KMS-11 (cell line): ENCODE measurements at regions not wholly inside any gene's neighbourhood (a gene's known extent, or its start where the extent isn't known, plus 50 kb on each side); places are given as distances from the start of the nearest gene placed in this dataset.

ENCODE experiments used
- H2AFZ ChIP-seq: fragments of 200-600 bp; sonication (generic); 2 replicates; pipeline ENCODE4 v1.6.1; 2016; ENCODE audit warnings: antibody characterized with exemption, mixed run types, low read depth
- H3K27ac ChIP-seq: fragments of 200-600 bp; sonication (generic); 2 replicates; pipeline ENCODE4 v1.6.1; 2016; ENCODE audit warnings: mild to moderate bottlenecking, mixed run types
- H3K27me3 ChIP-seq: fragments of 200-600 bp; sonication (generic); 2 replicates; pipeline ENCODE4 v1.6.1; 2017; ENCODE audit warnings: mild to moderate bottlenecking, low read depth, mixed run types, moderate library complexity; ENCODE audit not compliant: insufficient read depth
- H3K36me3 ChIP-seq: fragments of 200-600 bp; sonication (generic); 2 replicates; pipeline ENCODE4 v1.6.1; 2017; ENCODE audit warnings: mild to moderate bottlenecking, mixed run types; ENCODE audit not compliant: insufficient read depth
- H3K4me1 ChIP-seq: fragments of 200-600 bp; sonication (generic); 2 replicates; pipeline ENCODE4 v1.6.1; 2016; ENCODE audit warnings: mild to moderate bottlenecking, low read depth, mixed run types; ENCODE audit not compliant: poor library complexity, severe bottlenecking
- H3K4me2 ChIP-seq: fragments of 200-600 bp; sonication (generic); 2 replicates; pipeline ENCODE4 v1.7.0; 2016; ENCODE audit warnings: mild to moderate bottlenecking, mixed run types
- H3K4me3 ChIP-seq: fragments of 200-600 bp; sonication (generic); IDR thresholded peaks from 2 replicates; pipeline ENCODE4 v1.6.1; 2017; ENCODE audit warnings: low read depth, low read length, mixed read lengths; ENCODE audit not compliant: insufficient read depth
- H3K79me2 ChIP-seq: fragments of 200-600 bp; sonication (generic); 2 replicates; pipeline ENCODE4 v1.6.1; 2016; ENCODE audit warnings: low read depth, mixed run types; ENCODE audit not compliant: insufficient read depth
- H3K9ac ChIP-seq: fragments of 200-600 bp; sonication (generic); 2 replicates; pipeline ENCODE4 v1.6.1; 2016; ENCODE audit warnings: mild to moderate bottlenecking, mixed run types
- H4K20me1 ChIP-seq: fragments of 200-600 bp; sonication (generic); 2 replicates; pipeline ENCODE4 v1.6.1; 2016; ENCODE audit warnings: mild to moderate bottlenecking, mixed run types; ENCODE audit not compliant: insufficient read depth
- CTCF ChIP-seq: fragments of 200-600 bp; sonication (generic); conservative IDR thresholded peaks from 2 replicates; pipeline ENCODE4 v1.6.1; 2017; ENCODE audit warnings: low read depth, mild to moderate bottlenecking, antibody characterized with exemption, low read length, moderate library complexity, mixed read lengths

GRCh38 chr9:27664121-27664779 lies 91.0 kb upstream of the C9orf72 start:
- Histone ChIP-seq H2AFZ (no peak overlapping the region), H3K36me3 (no peaks in the 10 kb centered on the region), H3K9ac (no peak overlapping the region), H3K27ac (no peak overlapping the region), H3K79me2 (no peaks in the 10 kb centered on the region), H3K4me3 (no peak overlapping the region), H3K4me1 (no peaks in the 10 kb centered on the region), H3K4me2 (no peak overlapping the region), H4K20me1 (no peaks in the 10 kb centered on the region), H3K27me3 (no peaks in the 10 kb centered on the region)
- no peak for TF ChIP-seq CTCF

GRCh38 chr9:27665136-27665535 lies 91.9 kb upstream of the C9orf72 start:
- H4K20me1 ChIP-seq, result no peaks in the 10 kb centered on the region
- no peak overlapping the region for H3K9ac ChIP-seq
- H3K27ac ChIP-seq, result no peak overlapping the region
- no peak overlapping the region for H3K4me2 ChIP-seq
- H2AFZ ChIP-seq, result no peak overlapping the region
- H3K4me3 ChIP-seq, result no peak overlapping the region
- H3K36me3 ChIP-seq, result no peaks in the 10 kb centered on the region
- no peaks in the 10 kb centered on the region for H3K79me2 ChIP-seq
- no peaks in the 10 kb centered on the region for H3K4me1 ChIP-seq
- TF ChIP-seq CTCF, result no peak
- no peaks in the 10 kb centered on the region for H3K27me3 ChIP-seq

- no peaks in the 10 kb centered on the region for H4K20me1 ChIP-seq
- H3K27ac ChIP-seq, result no peak overlapping the region
- no peak overlapping the region for H3K4me3 ChIP-seq
- TF ChIP-seq CTCF, result no peak
- H3K27me3 ChIP-seq, result no peaks in the 10 kb centered on the region
- H2AFZ ChIP-seq, result no peak overlapping the region
- H3K79me2 ChIP-seq, result no peaks in the 10 kb centered on the region
- no peaks in the 10 kb centered on the region for H3K36me3 ChIP-seq
- H3K9ac ChIP-seq, result no peak overlapping the region
- no peak overlapping the region for H3K4me2 ChIP-seq
- no peaks in the 10 kb centered on the region for H3K4me1 ChIP-seq
Measured at GRCh38 chr9:27668280-27668679, 95.0 kb upstream of the C9orf72 start.

- Histone ChIP-seq H3K36me3 (no peaks in the 10 kb centered on the region), H3K27ac (no peak overlapping the region), H3K79me2 (no peaks in the 10 kb centered on the region), H4K20me1 (no peaks in the 10 kb centered on the region), H3K27me3 (no peaks in the 10 kb centered on the region), H3K4me3 (no peak overlapping the region), H3K9ac (no peak overlapping the region), H3K4me1 (no peaks in the 10 kb centered on the region), H3K4me2 (no peak overlapping the region), H2AFZ (no peak overlapping the region)
- no peak for TF ChIP-seq CTCF
Measured at GRCh38 chr9:27671636-27672035, 98.4 kb upstream of the C9orf72 start.
